NCI-H2029 (cell line): ENCODE measurements at regions not wholly inside any gene's neighbourhood (a gene's known extent, or its start where the extent isn't known, plus 50 kb on each side); places are given as distances from the start of the nearest gene placed in this dataset.

Source experiments
- DNase-seq: peaks from one replicate; lab custom pipeline; 2025; lab: John Stamatoyannopoulos, UW

DNA sequence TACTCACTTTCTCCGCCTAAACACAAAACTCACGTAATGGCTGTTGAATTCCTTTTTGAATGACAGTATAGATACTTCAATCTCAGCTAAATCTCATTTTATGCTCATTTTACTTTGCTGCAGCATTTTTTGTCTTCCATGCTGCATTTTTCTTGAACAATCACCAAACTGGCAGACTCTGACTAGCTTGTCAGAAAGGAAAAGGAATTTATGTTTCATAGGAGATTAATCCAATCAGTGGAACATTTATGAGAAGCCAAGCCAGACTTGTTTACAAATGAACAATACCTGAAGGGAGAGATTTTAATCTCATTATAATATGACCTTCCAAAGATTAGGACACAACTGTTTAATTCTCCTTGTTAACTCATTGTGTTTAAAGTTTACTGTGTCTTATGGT is 1044.3 kb downstream of the DIAPH3 start:
- no peak for DNase-seq

DNA sequence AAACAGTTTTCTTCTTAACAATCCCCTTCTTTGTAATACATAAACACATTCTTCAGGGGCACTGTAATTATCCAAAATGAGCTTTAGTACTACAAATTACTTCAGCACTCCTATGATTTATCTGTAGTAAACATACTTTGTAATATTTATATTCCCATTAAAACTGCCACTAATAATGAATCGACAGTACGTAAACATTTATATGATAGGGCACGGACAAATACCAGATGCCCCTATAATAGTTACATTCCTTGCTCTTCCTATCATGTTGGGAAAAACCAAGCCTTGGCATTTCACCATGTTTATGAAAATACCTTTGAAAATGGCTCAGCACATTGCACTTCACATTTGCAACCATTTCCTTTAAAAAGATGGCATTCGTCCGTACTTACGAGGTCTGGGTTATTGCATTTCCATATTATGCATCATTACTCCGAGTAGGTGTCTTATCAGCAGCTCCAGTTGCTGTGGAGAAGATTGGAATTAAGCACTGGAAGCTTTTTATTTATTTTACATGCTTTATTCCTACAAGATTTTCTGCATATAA is 1043.4 kb downstream of the DIAPH3 start:
- no peak for DNase-seq

DNA sequence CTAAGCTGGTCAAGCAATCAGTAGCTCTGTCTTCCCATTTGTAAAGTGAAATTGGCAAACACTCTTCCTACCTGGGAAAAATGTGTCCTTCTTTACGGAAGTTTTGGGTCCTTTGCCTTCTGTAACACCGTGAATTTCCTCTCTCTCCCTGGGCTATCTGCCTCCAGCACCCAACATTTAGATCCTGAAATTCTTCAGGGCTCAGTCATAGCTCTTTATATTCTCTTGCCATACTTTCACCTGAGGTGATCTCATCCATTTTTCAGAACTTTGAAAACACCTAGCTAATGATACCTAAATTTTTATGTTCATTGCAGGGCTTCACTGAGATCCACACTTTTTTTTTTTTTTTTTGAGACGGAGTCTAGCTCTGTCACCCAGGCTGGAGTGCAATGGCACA is 1042.2 kb downstream of the DIAPH3 start:
- no peak for DNase-seq

DNA sequence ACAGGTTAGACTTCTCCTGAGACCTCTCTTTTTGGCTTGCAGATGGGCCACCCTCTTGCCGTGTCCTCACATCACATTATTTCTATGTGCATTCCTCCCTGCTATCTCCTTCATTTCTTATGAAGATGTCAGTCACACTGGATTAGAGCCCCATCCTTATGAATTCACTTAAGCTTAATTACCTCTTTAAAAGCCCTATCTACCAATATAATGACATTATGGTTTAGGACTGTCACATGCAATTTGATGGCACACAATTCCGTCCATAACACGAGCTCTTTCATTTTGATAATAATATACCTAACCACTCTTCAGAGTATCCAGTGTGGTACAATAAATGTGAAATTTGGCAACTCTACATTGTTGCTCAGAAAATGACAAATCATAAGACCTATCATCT is 1037.3 kb downstream of the DIAPH3 start:
- DNase-seq, result no peak

DNA sequence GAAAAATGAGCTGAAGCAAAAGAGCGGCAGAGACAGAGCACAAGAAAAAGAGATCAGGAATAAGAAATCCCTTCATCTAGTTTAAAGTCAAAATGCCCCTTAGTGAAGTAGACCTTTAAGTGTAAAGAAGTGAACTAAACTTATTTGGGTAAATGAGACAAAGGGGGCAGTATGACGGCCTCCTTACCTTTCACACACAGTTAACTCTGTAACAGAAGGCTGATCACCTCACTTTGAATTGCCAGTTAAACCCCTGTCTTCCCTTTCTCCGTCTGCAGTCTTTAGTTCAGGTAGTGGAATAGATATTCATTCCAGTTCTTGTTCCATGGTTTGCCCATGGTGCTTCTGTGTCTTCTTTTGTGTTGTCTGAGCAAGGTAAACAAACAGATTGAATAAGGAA is 1029.8 kb downstream of the DIAPH3 start:
- no peak for DNase-seq

DNA sequence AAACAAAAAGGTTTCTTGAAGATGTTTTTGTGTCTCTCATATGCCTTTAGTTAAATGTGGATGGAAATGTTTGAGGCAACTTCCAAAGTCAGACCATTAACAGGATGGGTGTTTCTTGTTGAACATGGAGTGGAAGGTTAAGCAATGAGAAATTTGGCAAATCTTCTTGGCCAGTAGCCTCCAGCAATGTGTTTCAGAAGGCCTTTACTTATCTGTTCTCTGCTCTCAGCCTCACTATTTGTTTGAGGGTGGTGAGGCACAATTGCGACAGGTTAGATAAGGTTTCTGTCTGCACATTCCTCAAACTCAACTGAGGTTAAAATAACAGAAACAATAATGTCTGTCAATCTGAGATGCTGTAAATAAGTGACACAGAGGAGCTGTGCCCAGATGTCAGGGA is 1019.0 kb downstream of the DIAPH3 start:
- no peak for DNase-seq

DNA sequence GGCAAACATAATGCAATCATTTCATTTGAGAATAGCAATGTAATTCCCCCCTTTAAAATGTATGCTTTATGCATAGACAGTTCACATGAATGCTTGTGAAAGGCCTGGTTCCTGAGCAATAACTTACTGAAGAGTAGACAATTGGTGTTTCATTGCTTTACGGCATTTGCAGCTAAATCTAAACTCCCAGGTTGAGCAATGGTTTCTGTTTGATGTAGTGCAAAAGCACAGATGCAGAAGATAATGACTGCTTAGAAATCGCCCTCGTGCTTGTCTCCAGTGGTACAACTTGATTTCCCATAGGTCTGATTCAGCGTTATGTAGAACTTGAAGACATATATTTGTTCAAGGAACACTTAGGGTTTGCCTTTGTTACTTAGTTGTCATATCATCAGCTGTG is 1018.3 kb downstream of the DIAPH3 start:
- no peak for DNase-seq

DNA sequence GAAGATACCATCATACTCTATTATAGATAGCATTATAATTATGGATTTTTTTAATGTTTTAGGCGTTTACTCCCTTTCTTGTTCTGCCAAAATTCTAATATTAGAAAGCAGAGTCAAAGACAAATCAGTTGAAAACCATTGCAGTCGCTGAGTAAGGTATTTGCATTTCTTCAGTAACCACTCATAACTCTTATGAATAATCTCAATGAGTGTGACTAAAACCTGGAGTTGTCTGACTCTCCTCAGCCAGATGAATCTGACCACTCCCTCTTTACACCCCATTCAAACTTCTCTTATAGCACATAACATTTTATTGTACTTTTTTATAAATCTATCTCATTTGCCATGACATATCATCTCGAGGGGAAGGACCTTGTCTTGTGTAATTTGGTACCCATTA is 1006.5 kb downstream of the DIAPH3 start:
- DNase-seq, result no peak

DNA sequence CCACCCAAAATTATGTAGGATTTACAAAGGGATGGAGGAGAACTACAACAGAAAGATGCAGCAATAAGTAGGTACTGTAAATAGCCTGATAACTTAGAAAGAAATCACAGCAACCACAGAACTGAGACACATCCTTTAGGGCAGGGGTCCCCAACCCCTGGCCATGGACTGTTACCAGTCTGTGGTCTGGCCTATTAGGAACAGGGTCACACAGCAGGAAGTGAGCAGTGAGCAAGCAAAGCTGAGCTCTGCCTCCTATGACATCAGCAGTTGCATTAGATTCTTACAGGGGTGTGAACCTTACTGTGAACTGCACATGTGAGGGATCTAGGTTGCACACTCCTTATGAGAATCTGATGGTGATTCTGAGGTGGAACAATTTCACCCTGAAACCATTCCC is 997.6 kb downstream of the DIAPH3 start:
- no peak for DNase-seq

DNA sequence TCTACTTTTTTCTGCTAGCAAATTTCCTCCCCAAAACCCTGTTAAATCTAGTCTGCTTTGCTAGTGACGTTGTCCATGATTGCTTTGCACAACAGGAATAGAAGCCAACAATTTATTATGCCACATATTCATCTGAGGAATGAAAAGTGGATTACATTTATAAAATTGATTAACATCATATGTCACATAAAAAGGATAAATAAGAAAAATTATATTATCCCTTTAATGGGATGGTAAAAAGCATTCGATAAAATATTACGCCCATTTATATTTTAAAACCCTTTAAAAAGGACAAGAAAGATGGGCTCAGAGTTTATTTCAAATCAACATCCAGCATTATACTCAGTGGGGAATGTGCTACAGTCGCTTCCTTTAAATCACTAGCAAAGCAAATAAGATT is 991.7 kb downstream of the DIAPH3 start:
- no peak for DNase-seq

DNA sequence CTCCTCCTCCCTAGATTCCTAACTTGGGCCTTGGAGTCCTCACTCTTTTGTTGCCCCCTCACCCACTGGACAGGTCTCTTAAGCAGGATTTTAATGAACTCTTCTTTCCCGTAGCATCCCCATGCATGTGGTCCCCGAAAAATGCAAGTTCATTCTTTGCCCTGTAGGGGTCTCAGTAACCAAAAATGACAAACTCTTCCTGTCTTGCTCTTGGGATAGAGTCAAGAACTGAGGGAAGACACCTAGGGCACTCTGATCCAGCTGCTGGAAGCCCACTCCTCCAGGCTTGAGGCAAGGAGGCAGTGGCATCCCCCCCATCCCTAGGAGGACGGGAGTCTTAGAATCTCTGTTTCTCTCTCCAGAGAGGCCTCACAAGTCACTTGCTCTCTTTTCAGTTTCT is 987.0 kb downstream of the DIAPH3 start:
- no peak for DNase-seq

DNA sequence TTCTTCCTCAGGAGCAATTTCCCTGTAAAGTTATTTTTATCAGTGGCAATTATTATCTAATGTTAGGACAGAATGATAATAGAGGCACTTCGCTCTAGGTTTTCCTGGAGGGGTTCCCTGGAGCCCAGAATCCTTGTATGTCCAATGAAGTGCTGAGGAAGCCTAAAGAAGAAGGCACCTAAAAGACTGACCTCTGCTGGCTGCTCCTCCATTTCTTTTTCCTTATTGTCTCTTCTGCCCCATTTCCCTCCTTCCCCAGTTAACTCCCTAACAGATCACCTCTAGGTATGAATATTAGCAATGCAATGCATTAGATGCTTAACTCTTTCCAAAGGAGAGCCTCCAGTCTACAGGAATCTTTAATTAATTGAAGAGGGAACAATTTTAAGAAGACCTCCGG is 985.4 kb downstream of the DIAPH3 start:
- DNase-seq, result no peak

DNA sequence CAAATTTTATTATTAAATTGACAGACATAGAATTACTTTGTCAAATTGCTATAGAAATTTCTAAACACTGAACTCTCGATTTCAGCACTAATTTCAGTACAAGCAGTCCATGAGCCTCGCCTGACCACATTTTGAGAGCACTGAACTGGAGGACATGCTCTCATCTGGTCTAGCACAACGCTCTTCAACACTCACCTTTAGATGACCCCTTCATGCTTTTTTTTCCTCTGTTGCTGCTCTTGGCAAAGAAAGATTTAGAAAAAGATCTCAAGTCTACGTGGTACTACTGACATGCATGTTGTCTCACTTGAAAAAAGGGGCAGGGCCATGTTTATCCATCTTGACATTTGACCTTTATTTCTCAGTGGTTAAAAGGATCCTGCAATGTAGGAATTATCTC is 981.5 kb downstream of the DIAPH3 start:
- no peak for DNase-seq

DNA sequence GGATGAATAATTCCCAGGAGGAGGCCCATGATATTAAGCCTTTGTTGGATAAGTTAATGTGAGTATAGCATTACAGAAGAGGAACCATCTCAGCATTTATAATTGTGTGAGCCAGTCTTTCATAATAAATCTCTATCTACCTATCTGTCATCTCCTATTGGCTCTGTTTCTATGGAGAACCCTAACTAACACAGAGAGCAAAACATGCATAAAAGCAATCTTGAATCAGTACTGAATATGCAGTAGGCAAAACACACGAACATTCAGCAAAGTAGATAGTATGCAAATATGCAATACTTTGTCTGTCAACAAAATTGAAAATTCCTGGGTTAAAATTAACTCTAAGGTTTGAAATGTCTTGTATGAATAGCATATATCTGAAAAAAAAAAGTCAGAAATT is 966.3 kb downstream of the DIAPH3 start:
- no peak for DNase-seq

DNA sequence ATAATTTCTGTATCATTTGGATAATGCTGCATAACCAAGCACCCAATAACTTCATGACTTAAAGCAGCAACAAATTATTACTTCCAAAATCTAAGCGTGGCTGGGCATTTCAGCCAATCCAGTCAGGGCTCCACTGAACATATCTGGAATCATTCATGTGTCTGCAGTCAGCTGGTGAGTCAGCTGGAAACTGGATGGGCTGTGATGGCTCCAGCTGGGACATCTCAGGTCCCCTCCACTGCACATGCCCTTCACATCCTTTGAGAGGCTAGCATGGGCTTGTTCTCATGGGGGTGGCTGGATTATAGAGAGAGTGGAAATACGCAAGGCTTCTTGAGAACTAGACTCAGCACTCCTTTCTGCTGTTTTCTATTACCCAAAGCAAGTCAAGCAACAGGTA is 961.9 kb downstream of the DIAPH3 start:
- DNase-seq, result no peak

DNA sequence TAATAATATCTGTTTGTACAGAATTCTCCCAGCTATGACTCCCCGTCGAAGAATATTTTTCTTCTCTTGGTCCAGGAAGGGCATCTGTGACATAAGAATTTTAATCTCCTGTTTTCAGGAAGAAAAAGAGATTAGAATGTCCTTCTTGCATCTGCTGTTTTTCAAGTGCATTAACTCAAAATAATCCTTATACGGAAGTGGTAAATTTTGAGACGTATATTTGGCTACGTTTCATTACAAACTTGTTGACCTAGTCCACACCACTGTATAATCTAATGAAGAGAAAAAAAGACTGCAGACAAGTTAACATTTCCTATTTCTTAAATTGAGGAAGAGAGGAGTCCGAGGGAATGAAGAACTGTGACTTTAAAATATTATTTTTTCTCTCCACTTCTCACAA is 959.9 kb downstream of the DIAPH3 start:
- no peak for DNase-seq

DNA sequence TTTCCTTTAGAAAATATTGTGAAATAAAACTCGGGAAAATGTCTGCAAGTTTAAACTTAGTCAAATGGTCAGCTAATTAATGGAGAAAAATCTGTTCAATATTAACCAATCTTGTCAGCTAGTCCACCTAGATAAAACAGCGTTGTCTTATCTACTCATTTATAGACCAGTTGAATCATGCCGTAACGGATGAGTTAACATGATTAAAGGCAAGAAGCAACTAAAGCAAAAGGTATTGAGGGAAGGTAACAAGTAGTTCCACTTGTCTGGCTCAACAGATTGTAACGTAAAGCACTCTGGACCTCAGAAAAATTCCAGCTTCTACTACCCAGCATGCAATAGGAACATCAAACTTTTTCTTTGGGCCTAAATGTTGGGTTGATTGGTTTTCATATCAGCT is 958.2 kb downstream of the DIAPH3 start:
- no peak for DNase-seq

DNA sequence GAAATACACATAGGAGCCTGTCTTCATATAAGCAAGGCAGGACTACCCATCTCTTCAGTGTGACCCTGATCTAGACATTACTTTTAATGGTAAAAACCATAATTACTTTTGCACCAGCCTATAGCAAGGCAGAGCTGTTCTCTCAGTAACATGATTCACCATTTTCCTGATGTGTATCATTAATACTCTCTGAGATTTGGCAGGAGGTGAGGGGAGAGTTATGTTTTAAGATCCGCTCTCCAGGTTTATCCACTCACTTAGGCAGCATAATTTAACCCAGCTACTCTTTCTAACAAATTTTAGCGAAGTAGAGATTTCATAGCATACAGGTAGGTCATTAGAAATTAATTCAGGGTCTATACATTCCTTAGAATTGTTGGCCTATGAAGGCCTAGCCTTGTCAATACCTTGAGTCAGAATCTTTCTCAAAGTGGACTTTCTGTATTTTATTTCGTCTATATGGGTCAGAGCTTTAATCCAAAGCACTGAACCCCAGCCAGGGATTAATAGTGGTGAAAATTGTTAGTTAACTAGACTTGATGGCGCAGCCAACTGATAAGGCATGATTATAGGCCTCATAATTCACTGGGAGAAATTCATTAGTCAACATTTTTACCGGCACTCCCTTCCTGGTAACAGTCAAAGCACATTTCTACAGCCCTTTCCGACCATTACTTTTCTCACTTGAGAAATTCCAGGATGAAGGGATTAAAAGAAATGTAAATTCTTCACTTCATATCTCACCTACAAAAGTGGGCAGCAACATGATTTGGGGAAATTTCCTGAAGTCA is 955.1 kb downstream of the DIAPH3 start:
- no peak for DNase-seq

DNA sequence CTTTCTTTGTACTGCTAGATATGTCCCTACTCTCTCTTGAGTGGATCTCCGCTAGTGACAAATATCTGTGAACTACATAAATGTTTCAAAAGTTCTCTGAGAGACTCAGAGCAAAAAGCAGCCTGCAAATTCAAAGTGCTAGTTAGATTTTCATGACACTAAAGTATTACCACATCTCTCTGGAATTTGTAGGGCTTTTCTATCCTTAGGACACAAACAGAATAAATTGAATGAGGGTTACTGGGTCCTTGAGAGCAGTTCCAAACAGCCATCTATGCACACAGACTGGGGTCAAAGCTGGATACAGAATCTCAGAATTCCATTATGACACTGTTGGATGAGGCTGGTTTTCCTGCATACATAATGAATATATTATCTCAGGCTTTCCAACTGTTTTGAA is 953.2 kb downstream of the DIAPH3 start:
- DNase-seq, result no peak

DNA sequence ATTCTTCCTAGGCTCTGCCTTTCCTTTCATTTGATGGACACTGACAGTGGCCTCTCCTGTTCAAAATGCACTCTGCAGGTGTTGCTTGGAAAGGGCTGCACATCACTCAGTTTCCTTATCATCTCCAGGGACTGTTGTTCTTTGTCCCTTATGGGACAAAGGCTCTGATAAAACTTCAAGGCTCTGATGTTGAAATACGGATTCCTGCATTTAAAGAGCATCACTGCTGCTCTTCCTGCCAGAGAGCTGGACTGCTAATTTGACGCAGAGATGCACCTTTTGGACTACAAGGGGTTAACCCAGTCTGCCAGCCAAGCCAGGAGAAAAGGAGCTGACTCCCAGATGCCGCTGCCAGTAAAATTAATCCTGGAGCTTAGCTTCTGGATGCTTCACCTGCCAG is 952.1 kb downstream of the DIAPH3 start:
- no peak for DNase-seq

DNA sequence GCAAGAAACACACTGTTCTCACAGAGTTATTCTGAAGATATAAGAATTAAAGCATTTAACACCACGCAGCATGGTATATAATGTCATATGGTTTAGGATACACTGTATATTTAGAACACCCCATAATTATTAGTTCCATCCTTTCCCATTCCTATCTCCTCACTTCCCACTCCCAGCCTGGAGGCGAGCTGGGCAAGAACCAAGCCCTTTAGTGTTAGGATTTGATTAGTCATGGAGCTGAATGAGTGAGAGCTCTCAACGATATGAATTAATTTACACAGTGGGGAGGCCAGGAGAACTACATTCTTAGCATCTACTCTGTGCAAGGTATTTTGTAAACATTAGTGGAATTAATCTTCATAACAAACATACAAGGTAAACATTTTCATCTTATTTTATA is 934.3 kb downstream of the DIAPH3 start:
- no peak for DNase-seq

DNA sequence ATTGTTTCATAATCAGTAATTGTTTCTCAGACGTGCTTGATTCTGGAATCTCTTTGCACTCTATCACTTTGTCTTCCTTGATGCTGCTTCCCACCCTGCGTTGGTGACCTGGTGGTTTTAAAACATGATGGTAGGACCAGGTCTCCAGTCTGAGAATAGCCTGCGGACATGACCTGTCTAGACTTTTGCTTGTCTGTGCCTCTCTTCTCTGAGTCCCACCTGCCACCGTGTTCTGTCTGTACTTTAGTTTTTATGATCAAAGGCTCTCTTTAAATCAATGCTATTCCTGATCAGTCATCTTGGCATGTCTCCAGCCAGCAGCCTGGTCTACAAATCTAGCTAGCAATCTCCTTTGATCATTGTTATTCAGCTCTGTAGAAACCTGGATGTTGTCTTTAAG is 933.9 kb downstream of the DIAPH3 start:
- DNase-seq, result no peak

DNA sequence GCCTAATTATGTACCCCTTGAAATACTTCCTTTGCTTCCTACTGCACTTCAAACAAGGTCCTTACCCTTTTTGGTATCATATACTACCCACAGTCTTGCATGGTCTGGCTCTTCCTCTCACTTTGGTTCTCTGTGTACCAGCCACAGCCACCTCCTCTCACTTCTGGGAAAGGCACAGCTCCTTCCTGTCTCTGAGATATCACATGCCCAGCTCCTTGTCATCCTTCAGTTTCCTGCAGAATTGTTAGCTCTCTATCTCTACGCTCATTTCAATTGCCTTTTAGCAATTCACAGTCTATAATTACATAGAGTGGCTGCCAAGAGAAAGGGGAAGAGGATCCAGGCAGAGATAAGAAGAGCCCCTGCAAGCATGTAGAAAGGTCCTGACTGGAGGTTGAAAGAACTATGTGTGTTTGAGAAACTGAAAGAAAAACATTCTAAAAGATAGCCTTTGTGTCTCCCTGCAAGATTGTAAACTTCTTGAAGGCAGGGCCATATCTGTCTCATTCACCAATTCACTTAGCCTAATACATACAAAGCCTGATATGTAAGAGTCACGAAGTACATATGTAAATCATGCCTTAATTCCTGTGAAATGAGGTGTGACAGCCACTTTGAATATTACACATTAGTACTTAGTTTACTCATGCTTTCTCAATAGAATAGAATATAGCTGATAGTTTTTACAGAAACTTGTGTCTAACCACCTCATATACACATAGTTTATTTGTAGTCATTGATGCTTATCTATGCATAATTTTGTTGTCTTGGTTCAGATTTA is 933.1 kb downstream of the DIAPH3 start:
- DNase-seq, result no peak
